TTC549 (cell line): ENCODE measurements at regions not wholly inside any gene's neighbourhood (a gene's known extent, or its start where the extent isn't known, plus 50 kb on each side); places are given as distances from the start of the nearest gene placed in this dataset.

Experiments
- FAIRE-seq: peaks from 2 replicates; lab custom pipeline; 2012; peaks lifted over from hg19 to GRCh38; lab: Jason Lieb, UNC

- FAIRE-seq, result no peak
Observed at GRCh38 chr9:30714389-30714788, 1670.1 kb upstream of the ACO1 start.

- no peak for FAIRE-seq
Observed at GRCh38 chr9:30718483-30718882, 1666.0 kb upstream of the ACO1 start.

- FAIRE-seq, result no peak
Observed at GRCh38 chr9:30722065-30722464, 1662.4 kb upstream of the ACO1 start.

- FAIRE-seq, result no peak
Observed at GRCh38 chr9:30723656-30724055, 1660.8 kb upstream of the ACO1 start.

GRCh38 chr9:30732060-30732459 is 1652.4 kb upstream of the ACO1 start:
- no peak for FAIRE-seq

- FAIRE-seq, result no peak
Observed at GRCh38 chr9:30744871-30745270, 1639.6 kb upstream of the ACO1 start.

GRCh38 chr9:30746589-30746988 is 1637.9 kb upstream of the ACO1 start:
- FAIRE-seq, result no peak

- no peak for FAIRE-seq
Observed at GRCh38 chr9:30757723-30758122, 1626.7 kb upstream of the ACO1 start.

GRCh38 chr9:30758726-30759446 is 1625.6 kb upstream of the ACO1 start:
- FAIRE-seq, result no peak

- FAIRE-seq, result no peak
Observed at GRCh38 chr9:30765318-30765717, 1619.1 kb upstream of the ACO1 start.

- no peak for FAIRE-seq
Observed at GRCh38 chr9:30771163-30771708, 1613.2 kb upstream of the ACO1 start.

GRCh38 chr9:30771760-30772159 is 1612.7 kb upstream of the ACO1 start:
- FAIRE-seq, result no peak

- no peak for FAIRE-seq
Observed at GRCh38 chr9:30773427-30773826, 1611.0 kb upstream of the ACO1 start.

- no peak for FAIRE-seq
Observed at GRCh38 chr9:30774326-30774725, 1610.1 kb upstream of the ACO1 start.

GRCh38 chr9:30775236-30775635 is 1609.2 kb upstream of the ACO1 start:
- no peak for FAIRE-seq

GRCh38 chr9:30796764-30797163 is 1587.7 kb upstream of the ACO1 start:
- no peak for FAIRE-seq

- FAIRE-seq, result no peak
Observed at GRCh38 chr9:30799527-30800101, 1584.8 kb upstream of the ACO1 start.

- no peak for FAIRE-seq
Observed at GRCh38 chr9:30800421-30800820, 1584.0 kb upstream of the ACO1 start.

- FAIRE-seq, result no peak
Observed at GRCh38 chr9:30812821-30813220, 1571.6 kb upstream of the ACO1 start.

GRCh38 chr9:30815585-30815984 is 1568.9 kb upstream of the ACO1 start:
- FAIRE-seq, result no peak

GRCh38 chr9:30845136-30845535 is 1539.3 kb upstream of the ACO1 start:
- no peak for FAIRE-seq

GRCh38 chr9:30846651-30847050 is 1537.8 kb upstream of the ACO1 start:
- no peak for FAIRE-seq

GRCh38 chr9:30851600-30851999 is 1532.8 kb upstream of the ACO1 start:
- FAIRE-seq, result no peak

- no peak for FAIRE-seq
Observed at GRCh38 chr9:30900706-30901105, 1483.7 kb upstream of the ACO1 start.
